NCI-H1436 (cell line): ENCODE measurements at regions not wholly inside any gene's neighbourhood (a gene's known extent, or its start where the extent isn't known, plus 50 kb on each side); places are given as distances from the start of the nearest gene placed in this dataset.
"Not testable (repeated sequence)": the region's sequence is repeated elsewhere in the genome, so short reads cannot be mapped to it uniquely, and the experiment has no call there.

ENCODE experiments used
- DNase-seq: peaks from one replicate; lab custom pipeline; 2025; lab: John Stamatoyannopoulos, UW

GRCh38 chr6:141780296-141780695, 352.4 kb upstream of the GJE1 start:
- no peak for DNase-seq

- no peak for DNase-seq
Observed at GRCh38 chr6:141764388-141764787, 368.3 kb upstream of the GJE1 start.

DNA sequence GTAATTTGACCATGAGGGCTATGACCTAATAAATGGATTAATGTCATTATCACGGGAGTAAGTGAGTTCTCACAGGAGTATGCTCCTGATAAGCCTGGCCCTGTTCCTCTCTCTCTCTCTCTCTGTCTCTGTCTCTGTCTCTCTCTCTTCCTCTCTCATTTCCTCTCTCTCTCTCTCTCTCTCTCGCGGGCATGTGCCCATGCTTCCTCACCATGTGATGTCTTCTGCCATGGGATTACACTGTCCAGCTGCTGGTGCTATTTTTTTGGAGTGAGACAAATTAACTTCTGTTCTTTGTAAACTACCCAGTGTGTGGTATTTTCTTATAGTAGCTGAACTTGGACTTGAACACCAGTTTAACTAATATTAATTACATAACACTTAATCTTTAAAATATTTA, 374.3 kb upstream of the GJE1 start:
- no peak for DNase-seq

- no peak for DNase-seq
Observed at GRCh38 chr6:141753180-141753579, 379.5 kb upstream of the GJE1 start.

DNA sequence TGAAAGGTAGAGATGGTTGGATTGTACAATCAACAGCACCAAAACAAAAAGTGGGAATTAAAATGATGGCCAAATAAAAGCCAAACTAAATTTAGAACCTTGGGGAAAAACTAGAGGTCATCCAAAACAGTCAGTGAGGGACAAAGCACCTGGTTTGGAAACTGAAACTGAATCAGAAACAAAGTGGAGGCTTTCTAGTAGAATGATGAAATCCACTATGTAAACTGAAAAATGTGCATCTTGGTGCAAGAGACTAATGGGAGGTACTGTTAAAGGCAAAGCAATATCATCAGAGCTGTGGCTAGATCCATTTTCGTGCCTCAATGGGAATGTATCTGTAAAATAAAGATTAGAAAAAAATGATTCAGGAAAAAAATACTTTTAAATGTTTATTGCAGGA, 380.0 kb upstream of the GJE1 start:
- DNase-seq = no peak

DNA sequence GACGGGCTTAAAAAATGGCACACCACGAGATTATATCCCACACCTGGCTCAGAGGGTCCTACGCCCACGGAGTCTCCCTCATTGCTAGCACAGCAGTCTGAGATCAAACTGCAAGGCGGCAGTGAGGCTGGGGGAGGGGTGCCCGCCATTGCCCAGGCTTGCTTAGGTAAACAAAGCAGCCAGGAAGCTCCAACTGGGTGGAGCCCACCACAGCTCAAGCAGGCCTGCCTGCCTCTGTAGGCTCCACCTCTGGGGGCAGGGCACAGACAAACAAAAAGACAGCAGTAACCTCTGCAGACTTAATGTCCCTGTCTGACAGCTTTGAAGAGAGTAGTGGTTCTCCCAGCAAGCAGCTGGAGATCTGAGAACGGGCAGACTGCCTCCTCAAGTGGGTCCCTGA, 386.4 kb upstream of the GJE1 start:
- DNase-seq = not testable (repeated sequence)

- no peak for DNase-seq
Observed at GRCh38 chr6:141744971-141745370, 387.8 kb upstream of the GJE1 start.

DNA sequence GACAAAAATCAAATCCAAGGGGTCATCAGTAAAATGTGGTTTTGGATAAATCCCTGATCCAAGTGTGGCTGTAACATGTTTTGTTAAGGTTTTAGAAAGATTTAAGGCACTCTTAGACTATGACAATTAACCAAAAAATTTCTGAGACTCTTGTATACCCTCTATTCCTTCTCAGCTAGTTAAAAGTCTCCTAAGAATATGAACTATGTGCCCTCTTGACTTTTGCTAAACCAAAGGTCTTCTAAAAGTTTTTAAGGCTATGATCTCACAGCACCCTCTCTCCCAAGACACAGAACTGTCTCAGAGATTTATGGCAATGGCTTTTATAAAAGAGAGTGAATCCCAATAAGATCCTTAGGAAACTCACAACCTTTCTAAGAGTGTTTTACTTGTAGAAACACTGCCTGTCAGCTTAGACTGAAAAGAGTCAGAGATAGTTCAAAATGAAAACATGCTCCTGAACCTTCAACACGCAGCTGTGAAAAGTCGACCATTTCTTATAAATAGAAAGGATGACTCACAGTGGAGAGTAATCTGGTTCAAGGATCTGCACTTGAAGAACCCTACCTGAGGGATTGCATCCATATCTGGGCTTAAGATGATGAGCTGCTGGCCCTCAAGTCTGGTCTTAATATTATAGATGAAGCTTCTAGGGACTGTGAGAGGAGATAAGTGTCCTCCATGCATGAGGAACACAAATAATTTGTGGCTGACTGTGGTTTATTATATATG, 388.4 kb upstream of the GJE1 start:
- DNase-seq = no peak

DNA sequence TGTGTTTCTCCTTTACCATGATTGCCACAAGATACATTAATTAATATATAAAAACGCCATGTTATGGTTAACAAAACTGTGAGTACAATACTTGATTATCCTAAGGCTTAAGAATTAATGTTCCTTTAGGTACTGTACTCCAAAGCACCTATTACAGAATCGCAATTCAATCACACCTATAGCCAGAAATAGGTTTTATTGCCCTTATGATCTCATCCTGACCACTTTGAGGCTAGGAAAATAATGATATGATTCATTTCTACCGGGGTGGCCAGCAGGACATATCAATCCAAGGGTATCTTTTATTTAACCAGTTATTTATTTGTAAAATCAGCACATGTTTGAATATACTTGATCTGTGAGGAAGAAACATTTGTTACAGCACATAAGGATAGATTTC, 396.6 kb upstream of the GJE1 start:
- no peak for DNase-seq

GRCh38 chr6:141735126-141735525, 397.6 kb upstream of the GJE1 start:
- DNase-seq = no peak

GRCh38 chr6:141734071-141734840, 398.5 kb upstream of the GJE1 start:
- DNase-seq = no peak

- no peak for DNase-seq
Observed at GRCh38 chr6:141729146-141729545, 403.6 kb upstream of the GJE1 start.

- no peak for DNase-seq
Observed at GRCh38 chr6:141728330-141728729, 404.4 kb upstream of the GJE1 start.

GRCh38 chr6:141726248-141726647, 406.5 kb upstream of the GJE1 start:
- no peak for DNase-seq

DNA sequence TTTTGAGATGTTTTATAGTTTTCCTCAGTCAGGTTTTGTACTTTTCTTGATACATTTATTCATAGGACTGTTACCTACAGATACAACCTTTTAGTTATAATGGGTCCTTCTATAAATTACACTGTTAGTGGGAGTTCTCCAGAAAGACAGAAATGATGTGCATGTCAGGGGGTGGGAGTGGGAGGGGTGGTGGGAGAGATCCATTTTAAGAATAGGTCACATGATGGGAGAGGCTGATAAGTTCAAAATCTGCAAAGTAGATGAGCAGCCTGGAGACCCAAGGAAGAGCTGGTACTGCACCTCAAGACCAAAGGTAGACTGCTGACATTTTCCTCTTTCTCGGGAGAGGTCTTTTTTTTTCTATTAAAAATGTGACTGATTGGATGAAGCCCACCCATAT, 408.0 kb upstream of the GJE1 start:
- no peak for DNase-seq

GRCh38 chr6:141719476-141719875, 413.2 kb upstream of the GJE1 start:
- no peak for DNase-seq

GRCh38 chr6:141705431-141705830, 427.3 kb upstream of the GJE1 start:
- no peak for DNase-seq

- DNase-seq = no peak
Observed at GRCh38 chr6:141704151-141704550, 428.6 kb upstream of the GJE1 start.

DNA sequence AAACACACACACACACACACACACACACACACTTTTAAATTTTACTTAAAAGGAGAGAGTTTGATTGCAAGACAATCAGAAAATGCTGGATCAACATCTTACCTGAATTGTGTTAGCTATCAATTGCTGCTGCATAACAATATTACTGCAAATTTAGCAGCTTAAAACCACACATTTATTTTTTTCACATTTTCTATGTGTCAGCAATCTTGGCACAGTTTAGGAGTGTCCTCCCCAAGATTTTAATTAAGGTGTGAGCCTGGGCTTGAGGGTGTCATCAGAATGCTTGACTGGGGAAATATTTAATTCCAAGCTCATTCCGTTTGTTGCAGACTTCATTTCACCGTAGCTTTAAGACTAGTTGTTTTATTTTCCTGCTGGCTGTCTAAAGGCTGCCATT, 431.0 kb upstream of the GJE1 start:
- no peak for DNase-seq

GRCh38 chr6:141700819-141701218, 431.9 kb upstream of the GJE1 start:
- no peak for DNase-seq

GRCh38 chr6:141688916-141689315, 443.8 kb upstream of the GJE1 start:
- DNase-seq = no peak

DNA sequence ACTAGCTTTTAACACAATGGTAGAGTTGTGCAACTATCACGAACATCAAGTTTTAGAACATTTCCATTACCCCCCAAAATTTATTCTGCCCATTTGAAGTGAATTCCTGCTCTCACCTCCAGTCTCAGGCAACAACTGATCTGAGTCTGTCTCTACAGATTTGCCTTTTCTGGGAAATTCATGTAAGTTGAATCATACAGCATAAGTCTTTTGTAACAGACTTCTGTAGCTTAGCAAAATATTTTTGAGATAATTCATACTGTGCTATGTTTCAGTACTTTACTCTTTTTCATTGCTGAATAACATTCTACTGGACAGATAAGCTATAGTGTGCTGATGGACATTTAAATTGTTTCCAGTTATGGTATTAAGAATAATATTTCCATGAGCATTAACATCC, 447.3 kb upstream of the GJE1 start:
- DNase-seq = no peak

DNA sequence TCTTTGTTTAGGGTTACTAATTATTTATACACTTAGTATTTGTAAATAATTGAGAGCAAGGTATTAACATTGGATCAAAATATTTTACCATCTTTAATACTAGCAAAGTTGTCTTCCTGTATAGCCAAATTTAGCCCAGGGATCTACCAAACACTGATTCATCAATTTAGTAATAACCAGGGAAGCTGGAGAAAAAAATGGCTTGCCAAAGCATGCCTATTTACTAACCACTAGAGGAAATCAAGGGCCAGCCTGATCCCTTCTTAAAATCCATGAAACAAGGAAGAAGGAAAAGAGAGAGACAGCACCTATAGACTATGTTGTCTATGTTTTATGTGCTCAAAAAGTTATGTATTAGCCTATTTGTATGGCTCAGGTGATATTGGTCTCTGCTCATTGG, 450.3 kb upstream of the GJE1 start:
- DNase-seq = no peak
